DOHH2 (cell line): ENCODE measurements at regions not wholly inside any gene's neighbourhood (a gene's known extent, or its start where the extent isn't known, plus 50 kb on each side); places are given as distances from the start of the nearest gene placed in this dataset.

ENCODE experiments used
- CTCF ChIP-seq: fragments of 200-600 bp; sonication (generic); IDR thresholded peaks from one replicate; pipeline ENCODE4 v1.5.1; 2014; ENCODE audit warnings: antibody characterized with exemption, mild to moderate bottlenecking, low read depth, low read length; ENCODE audit not compliant: poor library complexity, severe bottlenecking
- EZH2phosphoT487 ChIP-seq: fragments of 200-600 bp; sonication (generic); IDR thresholded peaks from 2 replicates; pipeline ENCODE4 v1.6.1; 2017; ENCODE audit warnings: borderline replicate concordance, mild to moderate bottlenecking, antibody characterized with exemption, low read length, moderate library complexity, mixed read lengths

DNA sequence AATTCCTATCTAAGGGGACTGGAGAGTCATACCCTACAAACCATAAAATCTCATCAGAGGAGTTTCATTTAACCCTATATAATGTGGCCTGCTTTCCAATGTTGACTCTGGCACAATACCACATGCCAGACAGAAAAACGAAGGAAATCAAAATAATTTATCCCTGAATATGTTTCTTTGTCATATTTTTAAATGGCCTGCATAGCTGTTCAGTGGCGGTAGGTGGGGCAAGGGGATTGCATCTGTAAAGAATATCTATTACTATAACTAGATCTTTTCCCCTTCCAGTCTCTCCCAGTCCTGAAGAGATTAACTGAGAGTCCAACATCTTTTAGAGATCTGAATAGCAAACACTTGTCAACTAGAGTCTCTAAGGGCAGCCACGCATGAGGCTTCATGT is 278.1 kb upstream of the CTNNB1 start:
- TF ChIP-seq CTCF (no peak), EZH2phosphoT487 (no peak)
